DND-41 (cell line): ENCODE measurements at regions not wholly inside any gene's neighbourhood (a gene's known extent, or its start where the extent isn't known, plus 50 kb on each side); places are given as distances from the start of the nearest gene placed in this dataset.

Source experiments
- ATAC-seq: fragments of 200-7000 bp; cut with Tn5 transposase; 3 replicates; pipeline ENCODE4 v1.9.1; 2021; ENCODE audit warnings: low read depth; ENCODE audit not compliant: insufficient read depth
- DNase-seq: peaks from one replicate; pipeline ENCODE4 v3.0.0-alpha.2; 2020
- H2AFZ ChIP-seq: 2 replicates; pipeline ENCODE4 v1.6.0; 2012; ENCODE audit warnings: low read depth, low read length
- H3K27ac ChIP-seq: 2 replicates; pipeline ENCODE4 v1.5.1; 2012; ENCODE audit warnings: low read length, inconsistent platforms
- H3K27me3 ChIP-seq: fragments of 200-600 bp; sonication (generic); 2 replicates; pipeline ENCODE4 v1.6.0; 2012; ENCODE audit warnings: low read length, mild to moderate bottlenecking, inconsistent platforms; ENCODE audit not compliant: insufficient read depth, poor library complexity
- H3K36me3 ChIP-seq: 2 replicates; pipeline ENCODE4 v1.5.1; 2012; ENCODE audit warnings: low read length, inconsistent platforms; ENCODE audit not compliant: insufficient read depth
- H3K4me1 ChIP-seq: 2 replicates; pipeline ENCODE4 v1.5.1; 2012; ENCODE audit warnings: mild to moderate bottlenecking, low read length; ENCODE audit not compliant: insufficient read depth
- H3K4me2 ChIP-seq: 2 replicates; pipeline ENCODE4 v1.6.0; 2012; ENCODE audit warnings: mild to moderate bottlenecking, moderate library complexity, low read length, inconsistent platforms; ENCODE audit not compliant: insufficient read depth
- H3K4me3 ChIP-seq, 2 experiments: fragments of 200-600 bp in 1 of 2; shearing (Covaris generic) in 1 of 2; 2 replicates each; pipeline ENCODE4 v1.5.1; 2012 to 2016; ENCODE audit warnings: inconsistent platforms in 2 of 2, low read length in 2 of 2, mild to moderate bottlenecking in 2 of 2, low read depth in 1 of 2, moderate library complexity in 1 of 2
- H3K79me2 ChIP-seq: 2 replicates; pipeline ENCODE4 v1.6.0; 2012; ENCODE audit warnings: low read length, inconsistent platforms; ENCODE audit not compliant: insufficient read depth
- H3K9ac ChIP-seq: 2 replicates; pipeline ENCODE4 v1.6.0; 2012; ENCODE audit warnings: low read depth, mild to moderate bottlenecking, inconsistent platforms, low read length, moderate library complexity
- H3K9me3 ChIP-seq: 2 replicates; pipeline ENCODE4 v1.5.1; 2012; ENCODE audit warnings: low read length, moderate library complexity, mild to moderate bottlenecking, inconsistent platforms; ENCODE audit not compliant: insufficient read depth, severe bottlenecking
- H4K20me1 ChIP-seq: 2 replicates; pipeline ENCODE4 v1.6.0; 2012; ENCODE audit warnings: low read length; ENCODE audit not compliant: insufficient read depth
- EZH2 ChIP-seq: IDR thresholded peaks from 3 replicates; pipeline ENCODE4 v1.6.1; 2012; ENCODE audit warnings: borderline replicate concordance, low read depth, mild to moderate bottlenecking, moderate library complexity, low read length, inconsistent platforms; ENCODE audit not compliant: severe bottlenecking
- TF ChIP-seq, protein P1 (sequence below): IDR thresholded peaks from 2 replicates; pipeline ENCODE4 v1.5.1; 2012; ENCODE audit warnings: borderline replicate concordance, low read length, moderate library complexity, mild to moderate bottlenecking; ENCODE audit not compliant: poor library complexity, severe bottlenecking; ENCODE audit errors: extremely low read depth

DNA sequence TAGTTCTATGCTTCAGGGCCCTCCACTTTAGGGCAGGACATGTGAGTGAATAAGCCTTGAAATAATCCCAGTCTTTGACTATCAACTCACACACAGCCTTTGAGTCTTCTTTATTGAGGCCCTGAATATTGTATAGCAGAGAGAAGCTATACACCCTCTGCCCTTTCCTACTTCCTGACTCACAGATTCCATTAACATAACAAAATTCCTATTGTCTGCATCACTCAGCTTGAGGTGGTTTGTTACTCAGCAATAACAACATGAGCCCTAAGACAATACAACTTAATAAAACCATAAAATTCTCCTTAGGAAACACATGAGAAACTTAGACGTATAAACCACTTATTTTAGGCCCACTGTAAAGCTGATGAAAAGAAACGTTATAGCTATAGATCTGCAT, 680.3 kb upstream of the DIAPH2 start:
- no peak overlapping the region for H2AFZ ChIP-seq
- no peaks in the 10 kb centered on the region for H3K4me1 ChIP-seq
- no peak for DNase-seq
- no peak overlapping the region for H3K27ac ChIP-seq
- H3K9me3 ChIP-seq = no peaks in the 10 kb centered on the region
- TF ChIP-seq EZH2 = no peak
- TF ChIP-seq, protein P1, sequence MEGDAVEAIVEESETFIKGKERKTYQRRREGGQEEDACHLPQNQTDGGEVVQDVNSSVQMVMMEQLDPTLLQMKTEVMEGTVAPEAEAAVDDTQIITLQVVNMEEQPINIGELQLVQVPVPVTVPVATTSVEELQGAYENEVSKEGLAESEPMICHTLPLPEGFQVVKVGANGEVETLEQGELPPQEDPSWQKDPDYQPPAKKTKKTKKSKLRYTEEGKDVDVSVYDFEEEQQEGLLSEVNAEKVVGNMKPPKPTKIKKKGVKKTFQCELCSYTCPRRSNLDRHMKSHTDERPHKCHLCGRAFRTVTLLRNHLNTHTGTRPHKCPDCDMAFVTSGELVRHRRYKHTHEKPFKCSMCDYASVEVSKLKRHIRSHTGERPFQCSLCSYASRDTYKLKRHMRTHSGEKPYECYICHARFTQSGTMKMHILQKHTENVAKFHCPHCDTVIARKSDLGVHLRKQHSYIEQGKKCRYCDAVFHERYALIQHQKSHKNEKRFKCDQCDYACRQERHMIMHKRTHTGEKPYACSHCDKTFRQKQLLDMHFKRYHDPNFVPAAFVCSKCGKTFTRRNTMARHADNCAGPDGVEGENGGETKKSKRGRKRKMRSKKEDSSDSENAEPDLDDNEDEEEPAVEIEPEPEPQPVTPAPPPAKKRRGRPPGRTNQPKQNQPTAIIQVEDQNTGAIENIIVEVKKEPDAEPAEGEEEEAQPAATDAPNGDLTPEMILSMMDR = no peak
- no peak overlapping the region for H3K4me3 ChIP-seq
- ATAC-seq = no peak
- no peaks in the 10 kb centered on the region for H3K79me2 ChIP-seq
- no peak overlapping the region for H3K4me2 ChIP-seq
- no peaks in the 10 kb centered on the region for H3K36me3 ChIP-seq
- H4K20me1 ChIP-seq = no peaks in the 10 kb centered on the region
- H3K27me3 ChIP-seq = no peaks in the 10 kb centered on the region
- H3K9ac ChIP-seq = no peak overlapping the region

DNA sequence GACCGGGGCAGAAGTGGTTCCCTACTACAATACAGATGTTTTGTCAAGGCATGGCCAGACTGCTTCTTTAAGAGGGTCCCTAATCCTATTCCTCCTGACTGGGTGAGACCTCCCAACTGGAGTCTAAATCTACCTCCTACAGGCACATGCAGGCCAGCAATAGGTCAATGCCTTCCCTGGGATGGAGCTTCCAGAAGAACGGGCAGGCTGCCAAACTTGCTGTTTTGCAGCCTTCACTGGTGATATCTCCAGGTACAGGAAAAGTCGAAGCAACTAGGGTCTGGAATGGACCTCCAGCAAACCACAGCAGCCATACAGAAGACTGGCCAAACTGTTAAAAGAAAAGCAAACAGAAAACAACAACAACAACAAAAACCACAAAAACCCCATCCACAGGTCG, 678.4 kb upstream of the DIAPH2 start:
- Histone ChIP-seq H3K27me3 (no peaks in the 10 kb centered on the region), H3K36me3 (no peaks in the 10 kb centered on the region), H3K4me2 (no peak overlapping the region), H3K27ac (no peak overlapping the region), H3K9me3 (no peaks in the 10 kb centered on the region), H3K4me3 (no peak overlapping the region), H2AFZ (no peak overlapping the region), H3K79me2 (no peaks in the 10 kb centered on the region), H3K9ac (no peak overlapping the region), H4K20me1 (no peaks in the 10 kb centered on the region), H3K4me1 (no peaks in the 10 kb centered on the region)
- no peak for TF ChIP-seq EZH2
- TF ChIP-seq, protein P1 = no peak
- ATAC-seq (no peak), DNase-seq (no peak)

DNA sequence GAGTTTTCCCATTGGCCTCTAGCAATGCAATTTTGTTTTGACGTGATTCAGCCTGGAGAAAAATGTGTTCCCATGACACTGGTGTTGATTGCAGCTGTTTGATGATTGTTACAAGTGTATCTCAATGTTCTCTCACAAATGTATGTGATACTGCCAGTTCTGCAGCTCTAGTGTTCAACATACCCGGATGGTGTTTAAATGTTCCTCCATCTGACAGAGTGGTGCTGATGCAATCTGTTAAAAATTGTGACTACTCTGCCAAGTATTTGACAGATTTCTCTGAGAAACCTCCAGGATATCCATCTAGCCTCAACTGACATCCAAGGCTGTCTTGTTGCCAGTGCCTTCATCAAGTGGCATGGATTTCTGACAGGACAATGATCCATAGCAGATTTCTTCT, 657.2 kb upstream of the DIAPH2 start:
- Histone ChIP-seq H3K4me1 (no peaks in the 10 kb centered on the region), H3K4me2 (no peak overlapping the region), H3K9ac (no peak overlapping the region), H3K27me3 (no peaks in the 10 kb centered on the region), H3K79me2 (no peaks in the 10 kb centered on the region), H2AFZ (no peak overlapping the region), H4K20me1 (no peaks in the 10 kb centered on the region), H3K36me3 (no peaks in the 10 kb centered on the region), H3K9me3 (no peaks in the 10 kb centered on the region), H3K4me3 (no peak overlapping the region), H3K27ac (no peak overlapping the region)
- TF ChIP-seq, protein P1 = no peak
- no peak for TF ChIP-seq EZH2
- no peak for DNase-seq
- ATAC-seq = no peak

DNA sequence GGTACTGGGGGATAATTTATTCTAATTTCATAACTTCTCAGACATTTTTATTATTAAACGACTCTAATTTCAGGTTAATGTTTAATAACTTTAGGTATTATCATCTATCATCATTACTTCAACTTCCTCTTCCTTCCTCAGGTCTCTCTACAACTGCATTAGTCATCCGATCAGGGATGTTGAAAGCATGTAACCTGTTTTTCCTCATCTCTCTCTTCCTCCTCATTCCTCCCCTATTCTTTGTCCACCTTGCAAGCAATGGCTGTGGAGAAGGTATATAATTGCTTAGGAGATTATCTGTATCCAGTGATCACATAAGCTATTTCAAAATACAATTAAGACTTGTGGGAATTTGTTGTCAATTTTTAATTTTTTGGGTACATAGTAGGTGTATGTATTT, 632.6 kb upstream of the DIAPH2 start:
- ATAC-seq = no peak

More for the DNA sequence above, 632.6 kb upstream of the DIAPH2 start:
- Histone ChIP-seq H3K79me2 (no peaks in the 10 kb centered on the region), H2AFZ (no peak overlapping the region), H3K4me1 (no peaks in the 10 kb centered on the region), H3K27ac (no peak overlapping the region), H3K9me3 (no peaks in the 10 kb centered on the region), H3K4me2 (no peak overlapping the region), H3K27me3 (no peaks in the 10 kb centered on the region), H4K20me1 (no peaks in the 10 kb centered on the region), H3K36me3 (no peaks in the 10 kb centered on the region), H3K4me3 (no peak overlapping the region), H3K9ac (no peak overlapping the region)
- no peak for DNase-seq
- TF ChIP-seq, protein P1 = no peak
- no peak for TF ChIP-seq EZH2
